ENCODE measurements at regions not wholly inside any gene's neighbourhood (a gene's known extent, or its start where the extent isn't known, plus 50 kb on each side); places are given as distances from the start of the nearest gene placed in this dataset.

DNA sequence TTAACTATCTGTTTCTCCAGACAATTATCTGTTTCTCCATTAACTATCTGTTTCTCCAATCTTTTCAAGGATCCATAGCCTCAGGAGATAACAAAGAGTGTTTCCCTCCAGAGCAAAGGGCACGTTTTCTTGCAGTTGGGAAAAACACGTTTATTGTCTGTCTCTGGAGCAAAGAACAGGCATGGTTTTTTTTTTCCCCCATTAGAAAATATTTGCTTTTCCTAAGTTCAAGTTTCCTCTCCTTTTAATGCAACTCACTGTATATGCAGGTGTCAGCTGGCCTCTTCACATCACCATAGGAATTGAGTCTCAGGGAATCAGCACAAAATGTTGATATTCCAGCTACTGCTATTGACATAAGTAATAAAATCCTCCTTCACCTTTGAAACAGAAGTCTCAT lies 984.4 kb downstream of the RAB28 start:
- 54% methylated on average over 2 of the region's 2 CpGs for WGBS (ENCODE audit: insufficient coverage)
- ChIA-PET CTCF (no interaction called here), POLR2A (no interaction called here)
- no peak overlapping the region for H3K4me3 ChIP-seq (ENCODE audit: control insufficient read depth in 1 of 7, extremely low read depth in 1 of 7, insufficient read depth in 4 of 7, low read depth in 2 of 7, low read length in 6 of 7)
- no peaks in the 10 kb centered on the region for H3K4me1 ChIP-seq (ENCODE audit: control extremely low read depth in 1 of 4, control insufficient read depth in 4 of 4, insufficient read depth in 4 of 4, low read length in 3 of 4)
- DNase-seq, result no peak
- H3K9me3 ChIP-seq (ENCODE audit: control extremely low read depth in 1 of 5, control insufficient read depth in 4 of 5, insufficient read depth in 2 of 5, low read depth in 1 of 5, low read length in 4 of 5), result peaks cover 0 to 1% (median 0%) of the 10 kb centered on the region in 5 experiments
- no peaks in the 10 kb centered on the region for H3K27me3 ChIP-seq (replicated peaks in 2 of 5; ENCODE audit: control insufficient read depth in 4 of 5, insufficient read depth in 5 of 5, low read length in 4 of 5)
- H3K27ac ChIP-seq (ENCODE audit: insufficient read depth in 1 of 2, low read depth in 1 of 2, low read length in 2 of 2, poor library complexity in 1 of 2, severe bottlenecking in 2 of 2), result no peak overlapping the region
- H3K36me3 ChIP-seq (ENCODE audit: control insufficient read depth in 4 of 4, insufficient read depth in 4 of 4, low read length in 3 of 4), result no peaks in the 10 kb centered on the region

DNA sequence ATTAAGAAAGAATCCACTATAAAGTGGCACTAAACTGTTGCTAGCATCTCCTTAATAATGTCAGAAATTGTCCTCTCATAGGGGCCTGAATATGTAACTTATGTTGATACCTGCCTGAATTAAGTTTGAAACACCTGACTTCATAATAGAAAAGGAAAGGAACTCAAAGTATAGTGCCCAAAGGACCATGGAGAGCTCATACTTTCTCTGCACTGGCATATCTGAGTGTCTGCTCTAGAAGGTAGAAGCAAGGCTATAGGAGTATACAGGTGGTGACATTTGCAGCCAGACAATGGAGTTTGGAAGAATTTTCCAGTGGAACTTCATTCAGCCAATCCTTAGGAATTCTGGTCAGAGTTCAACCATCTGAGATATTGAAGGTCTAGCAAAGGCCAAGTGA lies 988.9 kb downstream of the RAB28 start:
- POLR2A ChIA-PET, result no interaction called here
- CTCF ChIA-PET, result no interaction called here
- H3K27me3 ChIP-seq (replicated peaks in 2 of 5; ENCODE audit: control insufficient read depth in 4 of 5, insufficient read depth in 5 of 5, low read length in 4 of 5), result no peaks in the 10 kb centered on the region
- H3K27ac ChIP-seq (ENCODE audit: insufficient read depth in 1 of 2, low read depth in 1 of 2, low read length in 2 of 2, poor library complexity in 1 of 2, severe bottlenecking in 2 of 2), result no peak overlapping the region
- H3K4me3 ChIP-seq (ENCODE audit: control insufficient read depth in 1 of 7, extremely low read depth in 1 of 7, insufficient read depth in 4 of 7, low read depth in 2 of 7, low read length in 6 of 7), result no peak overlapping the region
- peaks cover 0 to 1% (median 0%) of the 10 kb centered on the region in 5 experiments for H3K9me3 ChIP-seq (ENCODE audit: control extremely low read depth in 1 of 5, control insufficient read depth in 4 of 5, insufficient read depth in 2 of 5, low read depth in 1 of 5, low read length in 4 of 5)
- no peak for DNase-seq
- no peaks in the 10 kb centered on the region for H3K36me3 ChIP-seq (ENCODE audit: control insufficient read depth in 4 of 4, insufficient read depth in 4 of 4, low read length in 3 of 4)
- no peaks in the 10 kb centered on the region for H3K4me1 ChIP-seq (ENCODE audit: control extremely low read depth in 1 of 4, control insufficient read depth in 4 of 4, insufficient read depth in 4 of 4, low read length in 3 of 4)

DNA sequence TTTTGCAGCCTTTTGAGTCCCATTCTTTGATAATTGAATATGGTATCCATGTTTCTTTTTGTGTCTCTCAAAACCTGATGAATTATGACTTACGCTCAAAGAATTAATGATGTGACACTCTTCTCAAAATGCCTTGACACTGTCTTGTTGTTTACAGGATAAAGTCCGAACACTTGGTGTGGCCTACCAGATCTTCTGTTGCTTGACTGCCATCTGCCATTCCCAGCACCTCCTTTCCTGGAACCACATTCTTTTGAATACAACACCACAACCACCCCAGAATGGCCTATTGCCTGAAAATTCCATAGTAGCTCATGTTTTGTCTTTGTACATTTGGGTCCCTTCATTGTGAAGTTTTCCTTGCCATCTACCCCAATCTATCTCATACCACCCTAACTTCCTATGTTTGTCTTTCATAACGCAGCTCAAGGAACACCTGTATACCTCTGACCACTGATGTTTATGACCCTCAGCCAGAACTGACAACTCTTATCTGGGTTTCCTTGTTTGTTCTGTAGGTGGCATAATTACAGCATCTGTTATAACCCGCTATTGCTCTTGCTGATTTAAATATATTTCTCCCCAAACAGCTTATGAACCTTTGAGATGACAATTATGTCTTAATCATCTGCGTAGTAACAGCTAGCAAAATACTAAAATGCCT lies 991.3 kb downstream of the RAB28 start:
- H3K36me3 ChIP-seq (ENCODE audit: control insufficient read depth in 4 of 4, insufficient read depth in 4 of 4, low read length in 3 of 4), result no peaks in the 10 kb centered on the region
- POLR2A ChIA-PET, result no interaction called here
- H3K27ac ChIP-seq (ENCODE audit: insufficient read depth in 1 of 2, low read depth in 1 of 2, low read length in 2 of 2, poor library complexity in 1 of 2, severe bottlenecking in 2 of 2), result no peak overlapping the region
- no peak for DNase-seq
- no peaks in the 10 kb centered on the region for H3K27me3 ChIP-seq (replicated peaks in 2 of 5; ENCODE audit: control insufficient read depth in 4 of 5, insufficient read depth in 5 of 5, low read length in 4 of 5)
- WGBS (ENCODE audit: insufficient coverage), result 92% methylated on average over 2 of the region's 5 CpGs
- peaks cover 0 to 1% (median 0%) of the 10 kb centered on the region in 5 experiments for H3K9me3 ChIP-seq (ENCODE audit: control extremely low read depth in 1 of 5, control insufficient read depth in 4 of 5, insufficient read depth in 2 of 5, low read depth in 1 of 5, low read length in 4 of 5)
- H3K4me1 ChIP-seq (ENCODE audit: control extremely low read depth in 1 of 4, control insufficient read depth in 4 of 4, insufficient read depth in 4 of 4, low read length in 3 of 4), result no peaks in the 10 kb centered on the region
- CTCF ChIA-PET, result no interaction called here
- H3K4me3 ChIP-seq (ENCODE audit: control insufficient read depth in 1 of 7, extremely low read depth in 1 of 7, insufficient read depth in 4 of 7, low read depth in 2 of 7, low read length in 6 of 7), result no peak overlapping the region

DNA sequence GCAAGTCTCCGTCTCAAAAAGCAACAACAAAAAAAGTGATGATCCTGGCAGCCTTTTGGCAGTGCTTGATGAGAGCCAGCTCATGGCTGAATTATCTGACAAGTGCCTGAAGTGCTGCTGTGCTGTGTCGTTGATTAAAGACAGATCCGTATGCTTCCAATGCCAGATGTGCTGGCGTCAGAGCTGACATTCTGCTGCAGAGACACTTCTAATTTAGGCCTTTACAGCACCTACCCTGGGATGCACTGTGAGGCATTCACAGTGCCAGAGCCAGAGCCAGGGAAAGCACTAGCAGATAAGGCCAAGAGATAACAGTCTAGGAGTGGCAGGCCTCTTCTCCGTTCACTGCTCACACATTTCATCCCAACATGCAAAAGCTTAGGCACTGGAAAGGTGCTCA lies 995.5 kb downstream of the RAB28 start:
- DNase-seq, result no peak
- Histone ChIP-seq H3K27ac (ENCODE audit: insufficient read depth in 1 of 2, low read depth in 1 of 2, low read length in 2 of 2, poor library complexity in 1 of 2, severe bottlenecking in 2 of 2) (no peak overlapping the region), H3K4me1 (ENCODE audit: control extremely low read depth in 1 of 4, control insufficient read depth in 4 of 4, insufficient read depth in 4 of 4, low read length in 3 of 4) (no peaks in the 10 kb centered on the region), H3K36me3 (ENCODE audit: control insufficient read depth in 4 of 4, insufficient read depth in 4 of 4, low read length in 3 of 4) (no peaks in the 10 kb centered on the region), H3K4me3 (ENCODE audit: control insufficient read depth in 1 of 7, extremely low read depth in 1 of 7, insufficient read depth in 4 of 7, low read depth in 2 of 7, low read length in 6 of 7) (no peak overlapping the region), H3K27me3 (replicated peaks in 2 of 5; ENCODE audit: control insufficient read depth in 4 of 5, insufficient read depth in 5 of 5, low read length in 4 of 5) (no peaks in the 10 kb centered on the region), H3K9me3 (ENCODE audit: control extremely low read depth in 1 of 5, control insufficient read depth in 4 of 5, insufficient read depth in 2 of 5, low read depth in 1 of 5, low read length in 4 of 5) (peaks cover 0 to 2% (median 0%) of the 10 kb centered on the region in 5 experiments)
- POLR2A ChIA-PET, result no interaction called here
- 39% methylated on average over 4 of the region's 5 CpGs for WGBS (ENCODE audit: insufficient coverage)
- CTCF ChIA-PET, result no interaction called here

DNA sequence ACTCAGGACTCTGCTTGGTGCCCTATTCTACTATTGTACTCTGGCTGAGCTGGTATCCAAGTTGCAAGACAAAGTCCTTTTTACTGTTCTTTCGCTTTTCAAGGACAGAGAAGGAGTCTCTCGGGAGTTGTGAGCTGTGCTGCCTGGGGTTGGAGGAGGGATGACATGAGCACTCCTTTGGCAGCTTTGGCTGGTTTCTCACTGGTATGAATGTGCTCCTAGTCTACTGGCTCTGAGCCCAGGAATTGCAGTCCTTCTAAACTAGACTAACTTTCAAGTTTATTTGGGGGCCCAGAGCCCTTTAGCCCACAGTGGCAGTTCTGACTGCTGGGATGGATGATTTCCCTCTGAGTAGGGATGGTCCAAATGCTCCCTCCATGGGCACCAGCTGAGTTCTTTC lies 997.1 kb downstream of the RAB28 start:
- no peak for DNase-seq
- Histone ChIP-seq H3K27me3 (replicated peaks in 2 of 5; ENCODE audit: control insufficient read depth in 4 of 5, insufficient read depth in 5 of 5, low read length in 4 of 5) (no peaks in the 10 kb centered on the region), H3K4me3 (ENCODE audit: control insufficient read depth in 1 of 7, extremely low read depth in 1 of 7, insufficient read depth in 4 of 7, low read depth in 2 of 7, low read length in 6 of 7) (no peak overlapping the region), H3K36me3 (ENCODE audit: control insufficient read depth in 4 of 4, insufficient read depth in 4 of 4, low read length in 3 of 4) (no peaks in the 10 kb centered on the region), H3K4me1 (ENCODE audit: control extremely low read depth in 1 of 4, control insufficient read depth in 4 of 4, insufficient read depth in 4 of 4, low read length in 3 of 4) (no peaks in the 10 kb centered on the region), H3K27ac (ENCODE audit: insufficient read depth in 1 of 2, low read depth in 1 of 2, low read length in 2 of 2, poor library complexity in 1 of 2, severe bottlenecking in 2 of 2) (no peak overlapping the region), H3K9me3 (ENCODE audit: control extremely low read depth in 1 of 5, control insufficient read depth in 4 of 5, insufficient read depth in 2 of 5, low read depth in 1 of 5, low read length in 4 of 5) (peaks cover 0 to 2% (median 0%) of the 10 kb centered on the region in 5 experiments)
- POLR2A ChIA-PET, result no interaction called here
- WGBS (ENCODE audit: insufficient coverage), result 90% methylated on average over 2 of the region's 2 CpGs
- CTCF ChIA-PET, result no interaction called here

DNA sequence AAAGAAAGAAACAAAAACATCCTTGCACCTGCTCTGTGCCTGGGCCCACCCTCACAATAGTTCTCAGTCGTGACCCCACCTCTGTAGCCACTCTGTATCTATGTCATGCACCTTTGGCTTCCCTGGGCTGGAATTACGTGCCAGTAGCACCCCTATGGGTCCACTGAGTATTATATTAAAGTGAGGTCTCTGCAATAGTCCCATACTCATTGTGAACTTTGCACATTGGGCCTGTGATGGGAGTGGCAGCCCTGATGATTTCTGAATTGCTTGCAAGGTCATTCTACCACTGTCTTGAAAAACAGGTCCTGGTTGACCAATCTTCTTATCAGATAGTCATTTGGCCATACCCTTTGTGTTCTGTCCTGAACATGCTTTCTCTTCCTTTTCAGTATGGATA lies 1012.1 kb downstream of the RAB28 start:
- Histone ChIP-seq H3K4me3 (ENCODE audit: control insufficient read depth in 1 of 7, extremely low read depth in 1 of 7, insufficient read depth in 4 of 7, low read depth in 2 of 7, low read length in 6 of 7) (no peak overlapping the region), H3K4me1 (ENCODE audit: control extremely low read depth in 1 of 4, control insufficient read depth in 4 of 4, insufficient read depth in 4 of 4, low read length in 3 of 4) (no peaks in the 10 kb centered on the region), H3K27ac (ENCODE audit: insufficient read depth in 1 of 2, low read depth in 1 of 2, low read length in 2 of 2, poor library complexity in 1 of 2, severe bottlenecking in 2 of 2) (no peak overlapping the region), H3K9me3 (ENCODE audit: control extremely low read depth in 1 of 5, control insufficient read depth in 4 of 5, insufficient read depth in 2 of 5, low read depth in 1 of 5, low read length in 4 of 5) (no peaks in the 10 kb centered on the region), H3K36me3 (ENCODE audit: control insufficient read depth in 4 of 4, insufficient read depth in 4 of 4, low read length in 3 of 4) (no peaks in the 10 kb centered on the region), H3K27me3 (replicated peaks in 2 of 5; ENCODE audit: control insufficient read depth in 4 of 5, insufficient read depth in 5 of 5, low read length in 4 of 5) (no peaks in the 10 kb centered on the region)
- ChIA-PET CTCF (no interaction called here), POLR2A (no interaction called here)
- DNase-seq, result no peak
- 100% methylated on average over 1 of the region's 2 CpGs for WGBS (ENCODE audit: insufficient coverage)

DNA sequence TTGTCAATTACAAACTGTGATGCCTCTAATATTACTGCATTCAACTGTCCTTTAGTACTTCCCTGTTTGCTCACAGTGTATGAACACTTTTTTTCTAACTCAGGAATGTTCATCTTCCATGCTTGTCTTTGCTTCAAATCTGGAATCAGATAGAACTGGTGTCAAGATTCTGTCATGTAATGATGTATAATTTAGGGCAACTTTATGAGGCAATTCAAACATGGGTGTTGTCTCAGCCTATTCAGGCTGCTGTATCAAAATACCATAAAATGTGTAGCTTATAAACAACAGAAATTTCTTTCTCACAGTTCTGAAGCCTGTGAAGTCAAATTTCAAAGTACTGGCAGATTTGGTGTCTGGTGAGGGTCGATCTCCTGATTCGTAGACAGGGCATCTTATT lies 1012.9 kb downstream of the RAB28 start:
- H3K27ac ChIP-seq (ENCODE audit: insufficient read depth in 1 of 2, low read depth in 1 of 2, low read length in 2 of 2, poor library complexity in 1 of 2, severe bottlenecking in 2 of 2), result no peak overlapping the region
- H3K9me3 ChIP-seq (ENCODE audit: control extremely low read depth in 1 of 5, control insufficient read depth in 4 of 5, insufficient read depth in 2 of 5, low read depth in 1 of 5, low read length in 4 of 5), result no peaks in the 10 kb centered on the region
- DNase-seq, result no peak
- no CpG with 5 or more reads among the region's 2 CpGs for WGBS (ENCODE audit: insufficient coverage)
- POLR2A ChIA-PET, result no interaction called here
- H3K4me1 ChIP-seq (ENCODE audit: control extremely low read depth in 1 of 4, control insufficient read depth in 4 of 4, insufficient read depth in 4 of 4, low read length in 3 of 4), result no peaks in the 10 kb centered on the region
- no peak overlapping the region for H3K4me3 ChIP-seq (ENCODE audit: control insufficient read depth in 1 of 7, extremely low read depth in 1 of 7, insufficient read depth in 4 of 7, low read depth in 2 of 7, low read length in 6 of 7)
- no peaks in the 10 kb centered on the region for H3K27me3 ChIP-seq (replicated peaks in 2 of 5; ENCODE audit: control insufficient read depth in 4 of 5, insufficient read depth in 5 of 5, low read length in 4 of 5)
- CTCF ChIA-PET, result no interaction called here
- H3K36me3 ChIP-seq (ENCODE audit: control insufficient read depth in 4 of 4, insufficient read depth in 4 of 4, low read length in 3 of 4), result no peaks in the 10 kb centered on the region
